ENCODE measurements at regions not wholly inside any gene's neighbourhood (a gene's known extent, or its start where the extent isn't known, plus 50 kb on each side); places are given as distances from the start of the nearest gene placed in this dataset.

DNA sequence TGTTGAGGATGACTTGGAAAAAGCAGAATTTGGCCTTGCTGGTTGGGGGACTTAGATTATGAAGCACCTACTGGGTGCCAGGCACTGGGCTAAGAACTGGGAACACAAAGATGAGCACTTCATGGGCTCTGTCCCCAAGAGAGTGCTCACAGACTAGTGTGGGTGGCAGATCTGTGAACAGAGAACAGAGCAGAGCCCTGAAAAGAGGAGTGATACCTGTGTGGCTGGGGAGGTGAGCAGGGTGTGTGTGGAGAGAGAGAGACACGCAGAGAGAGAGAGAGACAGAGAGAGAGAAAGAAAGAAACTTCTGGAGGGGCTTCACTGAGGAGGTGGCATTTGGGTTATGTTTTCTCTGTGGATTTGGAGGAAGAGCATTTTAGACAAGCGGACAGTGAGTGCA is 61.1 kb upstream of the PPP2R5A start:
- intact Hi-C loops (cut with DNase I), result no loop called here
- 94 to 100% methylated on average over 2 of the region's 2 CpGs for WGBS, 2 donors
- no peaks in the 10 kb centered on the region for H3K36me3 ChIP-seq
- H3K4me1 ChIP-seq, result peaks cover 0 to 37% (median 20%) of the 10 kb centered on the region in 9 donors
- no peaks in the 10 kb centered on the region for H3K27me3 ChIP-seq
- ATAC-seq (no peak), DNase-seq (no peak)
- TF ChIP-seq CTCF (IDR thresholded peaks at IDR 0.05), result no peak
- no peak overlapping the region for H3K4me3 ChIP-seq
- no peak overlapping the region for H3K27ac ChIP-seq
- H3K9me3 ChIP-seq, result no peaks in the 10 kb centered on the region

DNA sequence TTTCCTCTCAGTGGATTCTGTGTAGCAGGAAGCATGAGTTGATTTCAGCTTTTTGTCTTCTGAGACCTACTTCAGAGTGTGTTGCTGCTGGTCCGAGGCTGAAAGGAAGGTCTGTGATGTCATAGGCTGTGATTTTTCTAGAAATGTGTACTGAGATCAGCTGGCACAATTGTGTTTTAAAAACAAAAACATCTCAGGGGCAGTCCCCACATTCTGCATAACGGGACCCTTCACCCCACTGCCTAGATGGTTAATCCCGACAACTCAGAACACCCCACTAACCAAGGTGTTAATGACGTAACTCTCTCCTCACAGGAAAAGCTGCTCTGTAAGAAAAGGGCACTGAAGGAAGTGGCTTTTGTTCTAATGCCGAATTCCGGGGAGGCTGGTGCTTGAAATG is 59.8 kb upstream of the PPP2R5A start:
- Histone ChIP-seq H3K27me3 (no peaks in the 10 kb centered on the region), H3K4me1 (peaks cover 0 to 27% (median 16%) of the 10 kb centered on the region in 9 donors), H3K36me3 (no peaks in the 10 kb centered on the region), H3K9me3 (no peaks in the 10 kb centered on the region), H3K27ac (peak overlapping the region in 2 of 10 donors; percentile 19 to 71), H3K4me3 (no peak overlapping the region)
- intact Hi-C loops (cut with DNase I), result no loop called here
- no peak for TF ChIP-seq CTCF (IDR thresholded peaks at IDR 0.05)
- ATAC-seq (peak in 4 of 8 donors; percentile 21 to 57 (median 31)), DNase-seq (no peak)
- WGBS, 2 donors, result 46 to 52% methylated on average over 6 of the region's 6 CpGs

GRCh38 chr1:212225871-212226302 is 59.3 kb upstream of the PPP2R5A start:
- H3K36me3 ChIP-seq, result no peaks in the 10 kb centered on the region
- H3K27ac ChIP-seq, result peak overlapping the region in 6 of 10 donors; percentile 1 to 71 (median 40)
- TF ChIP-seq CTCF (IDR thresholded peaks at IDR 0.05), result no peak
- intact Hi-C loops (cut with DNase I), result no loop called here
- no peak for DNase-seq
- no peaks in the 10 kb centered on the region for H3K9me3 ChIP-seq
- ATAC-seq, result peak in 4 of 8 donors; percentile 15 to 41 (median 26)
- peaks cover 0 to 27% (median 16%) of the 10 kb centered on the region in 9 donors for H3K4me1 ChIP-seq
- H3K27me3 ChIP-seq, result no peaks in the 10 kb centered on the region
- 83 to 84% methylated on average over 4 of the region's 4 CpGs for WGBS, 2 donors
- no peak overlapping the region for H3K4me3 ChIP-seq

GRCh38 chr1:212226467-212226866 is 58.7 kb upstream of the PPP2R5A start:
- H3K4me3 ChIP-seq, result no peak overlapping the region
- H3K27ac ChIP-seq, result peak overlapping the region in 7 of 10 donors; percentile 1 to 71 (median 36)
- H3K9me3 ChIP-seq, result no peaks in the 10 kb centered on the region
- no peaks in the 10 kb centered on the region for H3K27me3 ChIP-seq
- 58 to 67% methylated on average over 3 of the region's 3 CpGs for WGBS, 2 donors
- no peak for TF ChIP-seq CTCF (IDR thresholded peaks at IDR 0.05)
- intact Hi-C loops (cut with DNase I), result no loop called here
- H3K4me1 ChIP-seq, result peaks cover 0 to 27% (median 16%) of the 10 kb centered on the region in 9 donors
- ATAC-seq (peak in 3 of 8 donors; percentile 47 to 76 (median 48)), DNase-seq (no peak)
- no peaks in the 10 kb centered on the region for H3K36me3 ChIP-seq
